Activated CD8-positive, alpha-beta T cell treated with anti-CD3 and anti-CD28 coated beads for 36 hours (primary cell): ENCODE measurements at regions not wholly inside any gene's neighbourhood (a gene's known extent, or its start where the extent isn't known, plus 50 kb on each side); places are given as distances from the start of the nearest gene placed in this dataset.
A peak's percentile ranks its signal among the peaks of the same experiment; 100 is the strongest.

Experiments
- ATAC-seq: fragments of 200-7000 bp; cut with Tn5 transposase; one replicate; pipeline ENCODE4 v1.10.0; 2021; ENCODE audit warnings: mild to moderate bottlenecking, moderate library complexity
- CTCF ChIA-PET: fragments of 350-600 bp; sonication (Branson Sonifier 250); formaldehyde crosslinking; loops from one replicate; lab custom pipeline; 2021; ENCODE audit warnings: antibody characterized with exemption; lab: Charles Lee
- POLR2A ChIA-PET: fragments of 350-600 bp; sonication (Branson Sonifier 250); formaldehyde crosslinking; loops from one replicate; lab custom pipeline; 2021; ENCODE audit warnings: antibody characterized with exemption; lab: Charles Lee
- DNase-seq: peaks from one replicate; pipeline ENCODE4 v3.0.0-alpha.2; 2020
- H3K27ac Mint-ChIP-seq: one replicate; pipeline ENCODE4 v1.8.0; 2021; ENCODE audit warnings: mild to moderate bottlenecking, mixed read lengths
- H3K27me3 Mint-ChIP-seq: one replicate; pipeline ENCODE4 v1.8.0; 2021; ENCODE audit warnings: mixed read lengths
- H3K36me3 Mint-ChIP-seq: one replicate; pipeline ENCODE4 v1.8.0; 2021; ENCODE audit warnings: low read depth, mixed read lengths
- H3K4me1 Mint-ChIP-seq: one replicate; pipeline ENCODE4 v1.8.0; 2021; ENCODE audit warnings: low read depth, mixed read lengths
- H3K4me3 Mint-ChIP-seq: one replicate; pipeline ENCODE4 v1.8.0; 2021; ENCODE audit warnings: mild to moderate bottlenecking, moderate library complexity, mixed read lengths
- H3K9me3 Mint-ChIP-seq: one replicate; pipeline ENCODE4 v1.8.0; 2021; ENCODE audit warnings: mixed read lengths
- CTCF ChIP-seq: fragments of 200-600 bp; IDR thresholded peaks from one replicate; pipeline ENCODE4 v1.8.0; 2022; ENCODE audit warnings: antibody characterized with exemption, mild to moderate bottlenecking
- intact Hi-C: fragments of 100-400 bp; cut with micrococcal nuclease; formaldehyde crosslinking; loops from one replicate; pipeline ENCODE4 v1.10.0; 2022

DNA sequence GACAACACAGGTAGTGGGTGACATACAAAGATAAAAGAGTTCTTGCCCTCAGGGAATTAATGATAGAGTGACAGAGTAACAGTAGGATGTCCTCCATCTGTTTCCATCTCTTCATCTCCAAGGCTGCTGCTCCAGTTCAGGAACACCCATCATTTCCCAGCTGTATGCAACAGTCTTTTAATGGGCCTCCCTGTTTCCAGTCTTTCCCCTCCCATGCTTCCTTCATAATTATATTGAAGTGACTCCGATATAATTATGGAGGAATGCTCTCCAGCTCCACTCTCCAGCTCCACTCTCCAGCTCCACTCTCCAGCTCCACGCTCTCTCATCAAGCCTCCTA, 65.3 kb upstream of the MSN start:
- TF ChIP-seq CTCF: no peak
- peaks cover 4% of the 10 kb centered on the region for H3K36me3 Mint-ChIP-seq
- H3K4me1 Mint-ChIP-seq: peaks cover 73% of the 10 kb centered on the region
- no peaks in the 10 kb centered on the region for H3K27me3 Mint-ChIP-seq
- peak overlapping the region; percentile 95 for H3K27ac Mint-ChIP-seq
- no peak for DNase-seq
- no peaks in the 10 kb centered on the region for H3K9me3 Mint-ChIP-seq
- no peak for ATAC-seq
- intact Hi-C loops: no loop called here
- CTCF ChIA-PET: interaction anchor here (1.7 kb wide), 1 partner anchor 121 kb away, joined by 4 read pairs; no protein-coding TSS in a partner anchor
- POLR2A ChIA-PET: interaction anchor here (0.6 to 1.6 kb wide), 3 partner anchors 41 to 121 kb away, joined by 3 to 7 read pairs (median 4); no protein-coding TSS in a partner anchor
- H3K4me3 Mint-ChIP-seq: no peak overlapping the region

DNA sequence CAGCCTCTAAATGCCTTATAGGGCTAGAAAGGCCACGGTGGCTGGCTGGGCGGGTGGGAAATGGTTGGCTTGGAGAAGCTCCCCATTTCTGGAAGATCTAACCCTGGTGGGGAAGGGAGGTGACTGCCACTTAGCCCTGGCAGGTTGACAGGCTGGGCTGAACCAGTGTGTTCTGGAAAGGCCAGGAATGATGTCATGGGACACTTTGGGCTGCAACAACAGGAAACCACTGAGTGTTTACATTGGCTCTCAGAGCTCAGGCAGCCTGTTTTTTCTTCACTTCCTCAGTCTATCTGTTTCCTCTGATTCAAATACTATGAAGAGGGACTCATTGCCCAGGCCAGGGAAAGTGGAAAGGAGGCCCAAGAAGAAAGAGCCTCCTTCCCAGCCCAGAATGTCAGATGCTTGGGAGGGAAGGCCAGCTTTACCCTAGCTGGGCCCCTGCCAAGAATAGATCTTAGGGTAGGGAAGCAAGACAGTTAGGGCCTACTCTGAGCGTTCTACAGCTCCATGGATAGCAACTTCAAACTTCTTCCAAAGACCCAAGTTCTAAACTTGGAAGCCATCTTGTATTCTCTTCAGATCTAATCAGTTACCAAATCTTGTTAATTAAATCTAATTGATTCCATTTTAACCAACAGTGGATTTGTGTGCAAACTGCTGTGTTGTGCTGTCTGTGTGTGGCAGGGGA, 65.8 kb upstream of the MSN start:
- ChIA-PET POLR2A (interaction anchor here (0.6 to 1.6 kb wide), 8 partner anchors 38 to 147 kb away, joined by 3 to 7 read pairs (median 3); no protein-coding TSS in a partner anchor), CTCF (interaction anchor here (1.2 to 1.7 kb wide), 2 partner anchors 71 to 121 kb away, joined by 3 to 4 read pairs; no protein-coding TSS in a partner anchor)
- Mint-ChIP-seq H3K27me3 (no peaks in the 10 kb centered on the region), H3K9me3 (no peaks in the 10 kb centered on the region), H3K4me3 (peak overlapping the region; percentile 15), H3K36me3 (peaks cover 4% of the 10 kb centered on the region), H3K27ac (peak overlapping the region; percentile 95), H3K4me1 (peaks cover 74% of the 10 kb centered on the region)
- intact Hi-C loops: no loop called here
- peak; percentile 68 for DNase-seq
- peak; percentile 70 for ATAC-seq
- no peak for TF ChIP-seq CTCF

- peaks cover 80% of the 10 kb centered on the region for H3K4me1 Mint-ChIP-seq
Observed at GRCh38 chrX:65601126-65601525, 66.3 kb upstream of the MSN start.

GRCh38 chrX:65600106-65600505, 65.5 kb upstream of the LAS1L start:
- H3K4me1 Mint-ChIP-seq: peaks cover 78% of the 10 kb centered on the region
- CTCF ChIA-PET: interaction anchor here (1.2 kb wide), 1 partner anchor 72 kb away, joined by 3 read pairs; no protein-coding TSS in a partner anchor
- POLR2A ChIA-PET: interaction anchor here (1.5 kb wide), 2 partner anchors 67 to 74 kb away, joined by 3 to 4 read pairs; partner anchors contain the start of gene MSN

More at GRCh38 chrX:65601126-65601525, 66.3 kb upstream of the MSN start:
- H3K27me3 Mint-ChIP-seq: no peaks in the 10 kb centered on the region
- peak; percentile 62 for ATAC-seq
- no peaks in the 10 kb centered on the region for H3K9me3 Mint-ChIP-seq
- ChIA-PET CTCF (interaction anchor here (1.2 to 1.7 kb wide), 2 partner anchors 71 to 122 kb away, joined by 3 to 4 read pairs; no protein-coding TSS in a partner anchor), POLR2A (interaction anchor here (0.6 to 1.6 kb wide), 9 partner anchors 42 to 613 kb away, joined by 3 to 7 read pairs (median 3); no protein-coding TSS in a partner anchor)
- peaks cover 4% of the 10 kb centered on the region for H3K36me3 Mint-ChIP-seq
- intact Hi-C loops: no loop called here
- no peak for TF ChIP-seq CTCF
- peak; percentile 55 for DNase-seq
- peak overlapping the region; percentile 95 for H3K27ac Mint-ChIP-seq
- H3K4me3 Mint-ChIP-seq: peak overlapping the region; percentile 15

More at GRCh38 chrX:65600106-65600505, 65.5 kb upstream of the LAS1L start:
- intact Hi-C loops: no loop called here
- Mint-ChIP-seq H3K9me3 (no peaks in the 10 kb centered on the region), H3K36me3 (no peaks in the 10 kb centered on the region), H3K27ac (peak overlapping the region; percentile 72), H3K4me3 (peak overlapping the region; percentile 40), H3K27me3 (no peaks in the 10 kb centered on the region)
- no peak for ATAC-seq
- DNase-seq: no peak
- no peak for TF ChIP-seq CTCF
